Stimulated activated CD4-positive, alpha-beta T cell treated with anti-CD3 and anti-CD28 coated beads, Interleukin-1b, Interleukin-23, amount 100 ng/mL, for 1 hour (primary cell): ENCODE measurements at regions not wholly inside any gene's neighbourhood (a gene's known extent, or its start where the extent isn't known, plus 50 kb on each side); places are given as distances from the start of the nearest gene placed in this dataset.

ENCODE experiments used
- DNase-seq, 2 donors: peaks; one replicate each; pipeline ENCODE4 v3.0.0-alpha.2; 2020; ENCODE audit warnings: low read depth in 2 of 2

DNA sequence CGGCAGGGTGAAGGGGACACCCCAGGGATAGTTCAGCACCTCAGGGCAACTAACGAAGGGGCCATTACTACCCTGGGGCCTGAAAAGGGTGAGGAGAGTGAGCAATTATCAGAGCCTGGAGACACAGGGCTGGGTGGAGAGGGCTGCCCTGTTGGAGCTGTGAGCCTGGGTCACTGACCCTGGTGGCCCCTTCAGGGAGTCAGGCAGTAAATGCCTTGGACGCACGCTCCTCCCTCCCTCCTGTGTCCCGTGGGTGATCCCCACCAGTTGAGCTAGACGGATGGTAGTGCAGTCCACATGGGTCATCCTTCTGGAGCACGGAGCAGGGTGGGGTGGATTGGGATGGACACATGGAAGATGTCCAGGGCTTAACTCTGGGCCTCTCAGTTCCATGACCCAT, 305.3 kb downstream of the PTPRU start:
- no peak for DNase-seq

DNA sequence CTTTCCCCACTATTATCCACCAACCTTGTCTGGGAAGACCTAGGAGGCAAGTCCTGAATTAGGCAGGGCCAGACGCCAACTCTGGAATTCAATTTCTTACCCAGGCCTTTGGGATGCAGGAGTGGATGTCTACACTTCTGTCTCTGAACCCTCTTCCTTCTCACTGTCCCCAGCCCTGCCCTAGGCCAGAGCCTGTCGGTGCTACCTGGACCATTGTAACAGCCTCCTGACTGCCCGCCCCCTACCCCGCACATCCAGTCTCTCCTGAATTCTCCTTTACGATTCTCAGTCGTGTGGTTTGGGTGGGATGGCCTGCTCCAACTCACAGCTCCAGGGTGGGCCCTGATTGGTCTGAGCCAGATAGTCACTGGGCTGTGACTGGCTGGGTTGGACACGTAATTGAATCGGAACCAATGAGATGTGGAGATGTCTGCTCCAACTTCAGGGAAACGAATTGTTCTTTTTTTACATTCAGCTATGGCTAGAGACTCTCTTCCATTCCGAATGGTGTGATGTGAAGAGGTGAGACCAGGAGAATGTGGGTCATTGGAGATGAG, 304.6 kb downstream of the PTPRU start:
- DNase-seq = no peak

DNA sequence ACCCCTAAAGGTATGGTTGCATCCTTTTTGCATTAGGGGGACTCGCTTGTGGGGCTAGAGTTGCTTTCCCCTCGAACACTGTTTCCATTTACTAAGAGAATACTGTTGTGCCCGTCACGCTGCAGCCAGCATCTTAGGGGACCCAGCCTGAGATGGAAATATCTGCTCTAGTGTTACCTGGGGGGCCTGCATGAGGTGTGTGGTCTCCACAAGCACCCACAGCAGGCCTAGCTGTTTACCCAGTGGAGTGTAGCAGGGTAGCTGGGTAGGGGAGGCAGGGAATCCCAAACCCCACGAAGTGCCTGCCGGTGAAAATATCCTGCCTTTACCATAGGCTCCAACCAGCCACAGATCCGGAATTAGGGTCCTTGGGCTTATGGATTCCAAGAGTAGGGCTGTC, 303.6 kb downstream of the PTPRU start:
- DNase-seq = no peak

DNA sequence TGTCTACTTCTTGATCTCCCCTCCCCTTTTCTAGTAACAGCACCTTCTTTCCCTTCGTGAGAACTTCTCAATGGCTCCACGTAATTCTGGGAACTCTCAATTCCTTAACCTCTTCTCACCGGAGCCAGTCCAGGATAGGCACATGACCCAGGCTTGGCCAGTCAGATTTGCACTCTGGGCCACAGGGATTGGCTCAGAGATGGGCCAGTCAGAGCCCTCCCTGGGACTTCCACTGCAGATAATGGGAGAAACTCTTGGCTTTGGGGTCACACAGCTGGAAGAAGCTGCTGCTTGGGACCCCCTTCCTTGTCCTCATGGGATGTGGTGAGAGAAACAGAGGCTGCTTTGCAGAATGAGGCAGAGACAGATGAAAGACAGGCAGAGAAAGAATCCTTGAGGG, 302.3 kb downstream of the PTPRU start:
- DNase-seq = no peak

DNA sequence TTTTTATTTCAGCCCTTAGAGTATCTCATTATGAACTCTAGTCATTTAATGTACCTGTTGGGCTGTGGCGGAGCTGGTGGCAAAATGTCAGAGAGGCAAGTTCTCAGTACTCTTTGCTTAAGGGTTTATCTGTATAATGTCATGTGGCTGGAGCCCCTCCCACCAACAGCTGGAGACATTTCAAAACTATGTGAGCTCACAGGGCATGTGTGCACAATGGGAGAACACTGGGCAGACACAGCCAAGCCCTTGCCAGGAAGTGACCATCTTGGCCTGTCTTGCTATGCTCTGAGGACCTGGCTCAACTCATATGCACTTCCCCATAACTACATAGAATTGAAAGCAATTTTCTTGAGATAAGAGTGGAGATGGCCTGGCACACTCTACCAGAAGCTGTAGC, 296.4 kb downstream of the PTPRU start:
- DNase-seq = no peak

DNA sequence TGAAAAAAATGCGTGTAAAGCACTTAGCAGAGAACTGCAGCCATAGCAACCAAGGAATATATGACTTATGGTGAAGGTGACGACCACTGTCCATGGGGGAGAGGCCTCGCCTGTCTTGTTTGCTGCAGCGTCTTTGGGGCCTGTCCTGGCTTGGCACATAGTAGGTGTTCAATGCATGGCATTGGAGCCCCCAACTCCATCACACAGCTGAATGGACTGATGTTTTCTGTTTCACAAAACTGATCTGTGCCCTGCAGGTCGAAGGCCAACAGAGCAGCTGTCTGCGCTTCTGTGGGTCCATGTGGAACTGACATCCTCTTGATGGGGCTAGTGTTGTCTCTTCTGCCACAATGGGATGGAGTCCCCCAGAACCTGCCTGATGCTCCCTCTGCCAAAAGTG, 296.0 kb downstream of the PTPRU start:
- no peak for DNase-seq

DNA sequence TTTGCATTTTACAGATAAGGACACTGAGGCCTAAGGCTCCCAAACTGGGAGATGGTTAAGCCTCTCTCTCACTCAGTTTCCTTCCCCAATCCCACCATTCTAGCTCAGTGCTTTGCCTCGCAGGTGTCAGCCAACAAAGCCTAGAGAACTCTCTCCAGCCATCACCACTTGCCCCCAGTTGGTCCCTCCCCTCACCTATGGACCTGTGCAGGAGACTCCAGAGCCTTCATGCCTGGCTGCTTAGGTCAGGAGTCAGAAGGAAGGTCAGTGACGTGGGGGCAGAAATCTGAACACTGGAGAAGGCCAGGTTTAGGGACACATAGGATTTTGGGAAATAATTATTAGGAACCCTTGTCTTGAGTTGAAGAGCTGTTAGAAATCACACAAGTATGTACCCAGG, 295.3 kb downstream of the PTPRU start:
- no peak for DNase-seq

DNA sequence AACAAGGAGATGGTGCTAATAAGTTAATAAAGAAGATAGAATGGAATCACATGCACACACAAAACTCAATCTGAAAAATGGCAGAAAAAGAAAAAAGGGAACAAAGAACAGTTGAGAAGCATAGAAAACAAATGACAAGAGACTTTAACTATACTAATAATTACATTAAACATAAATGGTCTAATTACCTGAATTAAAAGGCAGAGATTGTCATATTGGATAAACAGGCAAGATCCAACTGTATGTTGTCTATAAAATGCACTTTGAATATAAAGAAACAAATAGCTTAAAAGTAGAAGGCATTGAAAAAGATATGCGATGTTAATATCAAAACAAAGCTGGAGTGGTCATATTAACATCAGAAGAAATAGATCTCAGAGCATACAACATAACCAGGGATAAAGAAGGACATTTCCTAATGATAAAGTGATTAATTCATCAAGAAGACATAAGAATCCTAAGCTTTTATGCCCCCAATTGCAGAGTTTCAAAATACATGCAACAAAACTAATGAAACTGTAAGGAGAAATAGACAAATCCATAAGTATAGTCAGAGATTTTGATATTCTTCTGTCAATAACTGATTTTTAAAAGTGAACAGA, 293.5 kb downstream of the PTPRU start:
- DNase-seq = no peak

DNA sequence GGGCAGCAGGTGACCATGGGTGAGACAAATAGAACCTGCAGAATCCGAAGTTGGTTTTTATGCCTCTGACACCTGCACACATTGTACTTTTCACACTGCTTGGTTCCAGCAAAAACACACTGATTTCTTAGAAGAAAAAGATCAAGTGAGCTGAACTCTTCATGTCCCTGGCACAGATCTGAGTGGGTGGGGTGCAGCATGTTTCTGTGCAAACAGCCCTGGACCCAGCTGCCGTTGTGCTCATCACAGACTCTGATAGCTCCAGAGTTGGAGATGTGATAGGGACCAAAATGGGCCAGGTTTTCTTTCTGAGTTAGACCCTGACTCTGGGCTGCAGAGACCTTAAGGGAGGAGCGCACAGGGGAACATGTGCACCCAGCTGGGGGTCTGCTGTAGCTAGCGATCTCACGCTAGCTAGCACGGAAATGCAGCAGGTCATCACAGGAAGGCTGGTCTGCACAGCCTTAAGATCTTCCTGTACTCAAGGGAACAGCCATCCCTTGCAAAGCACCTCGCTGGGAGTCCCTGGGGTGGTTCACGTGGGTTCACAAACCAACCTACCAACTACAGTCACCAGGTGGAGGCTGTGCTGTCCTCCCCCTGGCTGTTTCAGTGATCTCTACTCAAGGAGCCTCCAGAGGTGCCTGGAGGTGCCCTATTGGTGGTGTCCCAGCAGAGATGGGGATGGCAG, 291.1 kb downstream of the PTPRU start:
- DNase-seq = no peak

DNA sequence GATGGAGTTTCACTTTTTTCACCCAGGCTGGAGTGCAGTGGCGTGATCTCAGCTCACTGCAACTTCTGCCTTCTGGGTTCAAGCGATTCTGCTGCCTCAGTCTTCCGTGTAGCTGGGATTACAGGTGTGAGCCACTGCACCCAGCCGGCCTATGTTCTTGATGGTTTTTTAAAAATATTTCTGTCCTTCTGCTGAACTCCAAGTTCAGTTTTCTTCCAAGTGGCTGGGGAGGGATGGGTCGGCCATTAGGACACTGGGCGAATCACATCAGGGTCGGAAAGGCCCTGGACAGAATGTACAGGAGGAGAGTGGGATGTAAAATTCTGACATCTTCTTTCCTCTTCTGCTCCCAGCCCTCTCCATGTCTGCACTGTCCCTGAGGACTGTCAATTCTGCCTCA, 289.6 kb downstream of the PTPRU start:
- DNase-seq = no peak

DNA sequence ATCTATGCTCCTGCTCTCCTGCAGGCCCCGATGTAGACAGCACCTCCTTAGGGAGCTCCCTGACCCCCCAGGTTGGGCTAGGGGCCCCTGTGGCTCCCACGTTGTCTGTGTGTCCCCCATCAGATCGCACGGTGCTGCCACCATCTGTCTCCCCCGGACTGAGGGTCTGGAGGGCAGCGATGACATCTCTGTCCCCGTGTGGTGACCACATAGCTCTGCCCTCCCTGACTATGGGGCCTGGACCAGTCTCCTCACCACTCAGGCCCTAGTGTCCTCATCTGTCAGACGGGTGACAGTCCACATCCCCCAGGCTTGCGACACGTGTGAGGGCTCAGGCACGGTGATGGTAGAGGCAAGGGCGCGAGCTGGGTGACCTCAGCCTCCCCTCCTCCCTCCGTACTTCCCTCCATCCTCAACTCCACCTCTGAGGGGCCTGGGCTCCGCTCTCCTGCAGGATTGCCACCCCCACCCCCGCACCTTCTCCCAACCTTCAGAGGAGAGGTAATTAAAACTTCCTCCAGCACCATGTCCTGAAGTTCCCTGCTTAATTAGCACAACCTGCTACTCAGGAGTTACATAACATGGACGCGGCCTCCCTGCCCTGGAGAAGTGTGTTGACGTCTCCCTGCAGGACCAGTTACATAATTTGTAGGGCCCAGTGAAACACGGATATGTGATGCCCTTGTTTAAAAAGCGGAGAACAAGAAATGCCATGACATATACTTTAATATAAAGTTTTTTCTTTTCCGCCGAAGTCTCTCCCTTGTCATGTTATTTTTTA, 288.2 kb downstream of the PTPRU start:
- no peak for DNase-seq

DNA sequence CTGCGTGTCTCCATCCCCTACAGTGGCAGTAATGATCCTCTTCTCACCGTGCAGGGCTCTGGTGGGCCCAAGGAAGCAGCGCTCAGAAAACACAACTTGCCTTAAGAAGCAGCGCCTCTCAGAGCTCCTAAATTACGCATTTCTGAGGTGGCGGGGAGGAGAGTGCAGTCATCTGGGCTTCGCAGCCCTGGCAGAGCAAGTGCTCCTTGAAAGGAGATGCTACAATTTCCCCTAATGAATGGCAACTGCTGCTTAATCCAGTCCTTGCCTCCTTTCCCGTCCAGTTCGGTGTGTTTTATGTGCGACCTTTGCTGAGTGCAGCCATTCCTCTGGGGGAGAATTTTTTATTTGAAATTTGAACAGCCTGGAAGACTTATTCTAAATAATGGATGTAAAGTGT, 287.3 kb downstream of the PTPRU start:
- no peak for DNase-seq

DNA sequence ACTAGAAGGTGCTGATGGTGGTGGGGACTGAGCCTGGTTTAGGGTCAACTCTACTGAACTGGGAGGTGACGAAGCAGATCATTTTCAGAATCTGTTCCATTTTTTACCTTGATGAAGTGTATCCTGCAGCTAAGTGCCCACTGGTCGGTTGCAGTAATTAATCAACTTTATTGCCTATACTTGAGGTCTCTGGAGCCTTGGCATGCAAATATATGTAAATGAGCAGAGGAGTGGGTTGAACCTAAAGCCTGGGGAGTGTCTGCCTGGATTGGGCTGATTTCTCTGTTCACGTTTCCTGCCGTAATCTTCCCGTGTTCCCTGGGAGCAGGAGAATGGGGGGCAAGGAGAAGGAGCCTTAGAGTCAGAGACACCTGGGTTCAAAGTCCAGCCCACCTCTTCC, 286.8 kb downstream of the PTPRU start:
- DNase-seq = no peak

DNA sequence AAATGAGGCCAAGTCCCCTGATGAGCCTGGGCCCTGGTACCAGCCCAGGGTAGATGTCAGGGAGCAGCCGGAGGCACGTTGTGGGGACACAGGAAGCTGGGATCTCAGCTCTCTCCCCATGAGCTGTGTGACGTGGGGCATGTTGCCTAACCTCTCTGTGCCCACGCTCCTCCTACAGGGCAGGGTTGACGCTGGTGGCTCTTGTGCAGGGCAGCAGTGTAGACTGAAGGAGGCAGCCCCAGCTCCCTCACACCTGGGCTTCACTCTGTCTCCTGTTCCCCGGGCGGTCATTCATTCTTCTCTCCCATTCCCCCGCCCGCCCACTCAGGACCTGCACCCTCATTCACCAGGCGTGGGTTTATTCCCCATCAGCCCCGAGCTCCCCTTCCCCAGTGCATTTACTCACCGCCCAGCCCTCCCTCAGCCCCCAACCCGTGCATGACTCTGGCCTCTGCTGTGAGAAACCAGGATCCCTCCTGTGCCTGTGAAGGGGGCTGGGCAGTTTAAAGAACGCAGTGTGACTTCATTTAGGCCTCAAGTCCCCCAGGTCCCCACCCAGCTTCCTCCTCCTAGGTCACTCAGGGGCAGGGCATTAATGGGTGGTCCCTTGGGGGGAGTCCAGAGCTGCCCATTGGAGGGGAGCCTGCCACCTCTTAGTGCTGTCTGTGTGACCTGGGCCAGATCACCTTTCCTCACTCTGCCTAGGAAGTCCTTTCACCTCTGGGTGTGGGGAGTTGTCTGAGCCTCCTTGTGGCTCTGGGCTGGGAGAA, 285.7 kb downstream of the PTPRU start:
- no peak for DNase-seq

DNA sequence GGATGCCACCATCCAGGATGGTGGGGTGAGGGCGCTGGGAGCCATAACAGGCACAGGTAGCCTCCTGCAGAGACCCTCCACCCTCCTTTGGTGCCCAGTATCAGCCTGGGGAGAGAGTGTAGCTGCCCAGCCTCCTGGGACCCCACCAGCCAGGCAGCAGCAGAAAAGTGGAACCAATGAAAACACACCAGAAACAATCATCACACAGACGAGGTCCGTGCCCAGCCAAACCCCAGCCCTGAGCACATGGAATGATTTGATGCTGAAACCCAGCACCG, 285.1 kb downstream of the PTPRU start:
- DNase-seq = no peak

DNA sequence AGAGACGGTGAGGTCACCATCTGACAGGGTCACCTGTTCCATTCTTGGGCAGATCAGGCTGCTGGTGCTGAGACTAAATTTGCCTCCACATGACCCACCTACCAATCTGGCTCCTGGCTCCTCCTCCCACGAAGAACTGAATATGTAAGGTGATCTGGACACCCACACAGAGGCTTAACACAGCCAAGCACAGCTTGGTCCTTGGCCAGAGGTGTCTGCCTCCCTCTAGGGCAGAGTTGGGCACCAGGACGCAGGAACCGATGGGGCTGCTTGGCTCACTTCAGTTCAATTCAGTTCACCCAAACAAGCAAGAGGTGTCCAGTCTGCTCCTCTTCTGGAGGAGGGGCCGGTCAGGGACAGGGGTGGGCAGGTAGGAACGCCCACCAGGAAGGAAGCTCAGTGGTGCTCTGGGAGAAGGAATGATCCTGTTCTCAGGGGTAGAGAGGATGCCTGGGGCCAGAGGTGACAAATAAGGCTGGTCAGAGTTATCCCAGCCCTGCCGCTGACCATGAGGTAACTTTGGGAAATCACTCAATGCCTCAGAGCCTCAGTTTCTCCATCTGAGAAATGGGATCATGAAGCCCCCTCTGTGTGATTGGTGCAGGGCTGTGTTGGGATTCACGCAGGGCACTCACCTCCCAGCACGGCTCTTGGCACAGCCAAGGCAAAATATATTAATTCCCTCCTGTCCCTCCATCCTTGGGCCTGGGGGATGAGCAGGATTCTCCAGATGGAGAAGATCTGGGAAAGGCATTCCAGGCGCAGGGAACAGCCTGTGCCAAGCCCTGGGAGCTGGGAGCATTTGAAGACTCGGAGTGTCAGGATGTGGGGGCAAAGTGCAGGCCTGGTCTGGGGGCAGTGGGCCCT, 284.5 kb downstream of the PTPRU start:
- no peak for DNase-seq

DNA sequence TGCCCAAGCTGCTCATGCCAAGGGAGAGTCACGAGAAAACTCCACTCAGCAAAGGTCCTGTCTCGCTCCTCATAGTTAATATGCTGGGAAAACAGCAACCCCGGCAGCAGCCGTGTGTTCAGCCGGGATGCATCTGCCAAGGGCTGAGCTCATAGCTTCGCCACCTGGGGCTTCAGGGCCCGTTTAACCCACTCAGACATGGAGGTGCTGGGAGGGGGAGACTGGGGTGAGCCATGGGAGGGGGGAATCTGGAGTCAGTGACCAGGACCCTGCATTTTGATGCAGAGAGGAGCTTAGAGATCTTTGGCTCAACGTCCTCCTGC, 283.4 kb downstream of the PTPRU start:
- DNase-seq = no peak

DNA sequence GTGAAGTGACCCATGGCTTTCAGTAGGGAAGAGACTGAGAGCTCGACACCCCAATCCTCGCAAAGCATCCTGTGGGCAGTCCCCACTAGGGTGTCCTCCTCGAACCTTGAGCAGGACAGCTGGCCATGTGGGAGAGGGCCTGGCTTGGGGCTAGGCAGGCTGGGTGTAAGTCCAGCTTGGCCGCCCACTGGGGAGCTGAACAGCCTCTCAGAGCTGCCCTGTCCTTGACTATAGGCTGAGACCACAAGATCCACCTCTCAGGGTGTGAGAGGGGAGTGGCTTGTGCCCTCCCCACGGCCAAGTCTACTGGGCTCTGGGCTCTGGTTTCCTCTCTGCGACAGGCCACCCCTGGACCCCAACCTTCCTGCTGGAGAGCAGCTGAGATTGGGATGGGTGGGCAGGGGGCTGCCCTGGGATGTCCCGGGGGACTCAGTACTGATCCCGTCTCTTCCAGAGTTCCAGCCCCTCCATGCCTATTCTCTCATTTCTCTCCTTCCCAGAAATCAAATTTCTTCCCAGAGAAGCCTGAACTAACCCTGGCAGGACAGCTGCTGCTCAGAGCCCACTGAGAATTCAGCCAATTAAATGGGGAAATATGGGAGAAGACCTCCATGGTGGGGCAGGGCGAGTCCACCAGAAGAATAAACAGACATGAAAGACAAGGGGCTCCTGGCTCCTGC, 282.9 kb downstream of the PTPRU start:
- DNase-seq = no peak

DNA sequence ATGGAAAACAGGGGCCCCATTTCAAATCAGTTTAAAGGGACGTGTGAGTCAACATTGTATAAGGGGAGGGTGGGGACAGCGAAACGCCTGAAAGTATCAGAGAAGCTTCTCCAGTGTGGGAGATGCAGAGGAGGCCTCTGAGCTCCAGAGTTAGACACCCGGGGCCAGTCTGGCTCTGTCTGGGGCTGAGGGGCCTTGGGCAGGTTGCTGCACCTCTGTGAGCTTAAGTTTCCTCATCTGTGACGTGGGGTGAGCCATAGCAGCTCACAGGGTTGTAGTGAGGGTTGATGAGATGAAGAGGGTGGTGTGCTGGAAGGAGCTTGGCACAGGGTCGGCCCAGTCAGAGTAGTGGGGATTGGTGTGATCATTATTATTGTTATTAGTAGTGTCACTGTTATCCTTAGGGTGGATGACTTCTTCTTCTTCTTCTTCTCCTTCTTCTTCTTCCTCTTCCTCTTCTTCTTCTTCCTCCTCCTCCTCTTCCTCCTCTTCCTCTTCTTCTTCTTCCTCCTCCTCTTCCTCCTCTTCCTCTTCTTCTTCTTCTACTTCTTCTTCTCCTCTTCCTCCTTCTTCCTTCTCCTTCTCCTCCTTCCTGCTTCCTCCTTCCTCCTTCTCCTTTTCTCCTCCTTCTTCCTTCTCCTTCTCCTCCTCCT, 282.0 kb downstream of the PTPRU start:
- no peak for DNase-seq

DNA sequence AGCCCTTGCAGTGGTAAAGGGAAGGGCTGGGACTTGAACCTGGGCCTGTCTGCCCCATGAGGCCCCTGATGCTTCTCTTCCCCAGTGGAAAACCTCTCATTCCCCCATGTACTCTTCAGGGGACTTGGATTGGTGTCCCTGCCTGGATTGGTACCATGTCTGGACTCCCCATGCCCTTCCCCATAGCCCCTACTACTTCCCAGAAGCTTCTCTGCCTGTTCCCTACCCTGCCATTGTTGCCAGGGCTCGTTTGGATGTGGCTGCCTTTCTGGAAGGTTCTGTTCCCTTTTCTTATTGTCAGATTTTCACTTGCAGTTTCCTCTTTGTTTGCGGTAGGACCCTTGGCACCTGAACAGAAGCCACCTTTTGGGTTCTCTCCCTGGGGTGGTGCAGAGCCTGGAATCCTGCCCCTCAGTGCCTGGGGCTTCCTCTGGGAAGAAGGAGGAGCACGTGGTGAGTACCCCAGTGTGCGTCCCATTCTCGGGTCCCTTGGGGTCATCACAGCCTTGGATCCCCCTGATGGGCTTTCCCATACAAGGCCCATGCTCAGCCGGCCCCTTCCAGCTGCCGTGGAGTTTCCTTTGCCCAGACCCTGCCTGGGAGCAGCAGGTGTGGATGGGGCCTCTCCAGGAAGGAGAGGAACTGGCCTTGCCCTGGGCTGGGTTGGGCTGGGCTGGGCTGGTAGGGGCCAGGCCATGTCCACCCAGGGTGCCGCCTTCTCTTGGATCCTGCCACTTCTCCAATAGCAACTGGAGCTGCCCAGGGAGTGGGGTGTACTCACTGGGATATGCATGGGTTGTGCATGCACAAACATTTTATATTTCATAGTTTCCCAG, 281.1 kb downstream of the PTPRU start:
- DNase-seq = no peak
